ENCODE measurements at regions not wholly inside any gene's neighbourhood (a gene's known extent, or its start where the extent isn't known, plus 50 kb on each side); places are given as distances from the start of the nearest gene placed in this dataset.

- no peak for DNase-seq
These were observed 343.1 kb upstream of the ARGLU1 start for GRCh38 chr13:106911020-106911419.

- DNase-seq: no peak
These were observed 338.6 kb upstream of the ARGLU1 start for GRCh38 chr13:106906426-106906996.

- no peak for DNase-seq
These were observed 337.6 kb upstream of the ARGLU1 start for GRCh38 chr13:106905380-106906162.

- DNase-seq: no peak
These were observed 331.5 kb upstream of the ARGLU1 start for GRCh38 chr13:106899442-106899841.

- DNase-seq: no peak
These were observed 330.3 kb upstream of the ARGLU1 start for GRCh38 chr13:106898231-106898630.

- no peak for DNase-seq
These were observed 320.2 kb upstream of the ARGLU1 start for GRCh38 chr13:106888148-106888547.

GRCh38 chr13:106887686-106888085 lies 319.7 kb upstream of the ARGLU1 start:
- DNase-seq: no peak

GRCh38 chr13:106883976-106884375 lies 316.0 kb upstream of the ARGLU1 start:
- no peak for DNase-seq

GRCh38 chr13:106882246-106882645 lies 314.3 kb upstream of the ARGLU1 start:
- no peak for DNase-seq

- DNase-seq: no peak
These were observed 311.9 kb upstream of the ARGLU1 start for GRCh38 chr13:106879806-106880205.

GRCh38 chr13:106874323-106874722 lies 306.4 kb upstream of the ARGLU1 start:
- no peak for DNase-seq

- no peak for DNase-seq
These were observed 305.9 kb upstream of the ARGLU1 start for GRCh38 chr13:106873810-106874209.

GRCh38 chr13:106867249-106867648 lies 299.3 kb upstream of the ARGLU1 start:
- peak in 1 of 2 donors; percentile 33 for DNase-seq

- DNase-seq: no peak
These were observed 297.9 kb upstream of the ARGLU1 start for GRCh38 chr13:106865716-106866440.

GRCh38 chr13:106859533-106859904 lies 291.6 kb upstream of the ARGLU1 start:
- no peak for DNase-seq

GRCh38 chr13:106858903-106859532 lies 291.1 kb upstream of the ARGLU1 start:
- no peak for DNase-seq

- no peak for DNase-seq
These were observed 284.5 kb upstream of the ARGLU1 start for GRCh38 chr13:106852436-106852835.

GRCh38 chr13:106850973-106851650 lies 283.2 kb upstream of the ARGLU1 start:
- DNase-seq: no peak

GRCh38 chr13:106846571-106847448 lies 278.9 kb upstream of the ARGLU1 start:
- DNase-seq: no peak

- DNase-seq: no peak
These were observed 268.4 kb upstream of the ARGLU1 start for GRCh38 chr13:106836186-106836802.

- no peak for DNase-seq
These were observed 267.5 kb upstream of the ARGLU1 start for GRCh38 chr13:106835477-106835876.
